MM.1S (cell line): ENCODE measurements at regions not wholly inside any gene's neighbourhood (a gene's known extent, or its start where the extent isn't known, plus 50 kb on each side); places are given as distances from the start of the nearest gene placed in this dataset.

Source experiments
- DNase-seq: peaks from one replicate; pipeline ENCODE4 v3.0.0-alpha.2; 2015
- H2AFZ ChIP-seq: fragments of 300-600 bp; sonication (generic); 2 replicates; pipeline ENCODE4 v1.6.0; 2016; ENCODE audit warnings: antibody characterized with exemption, low read length
- H3F3A ChIP-seq: fragments of 300-600 bp; sonication (generic); 2 replicates; pipeline ENCODE4 v1.6.1; 2016; ENCODE audit warnings: mild to moderate bottlenecking, antibody characterized with exemption, low read length, moderate library complexity, mixed read lengths; ENCODE audit not compliant: insufficient read depth
- H3K27ac ChIP-seq: fragments of 300-600 bp; sonication (generic); 2 replicates; pipeline ENCODE4 v1.5.1; 2016; ENCODE audit warnings: mild to moderate bottlenecking, low read length
- H3K27me3 ChIP-seq: fragments of 300-600 bp; sonication (generic); replicated peaks from 2 replicates; pipeline ENCODE4 v1.6.0; 2016; ENCODE audit warnings: low read length; ENCODE audit not compliant: insufficient read depth
- H3K36me3 ChIP-seq: fragments of 300-600 bp; sonication (generic); replicated peaks from 2 replicates; pipeline ENCODE4 v1.6.1; 2016; ENCODE audit warnings: mild to moderate bottlenecking, low read length, mixed read lengths; ENCODE audit not compliant: insufficient read depth
- H3K4me1 ChIP-seq: fragments of 300-600 bp; sonication (generic); 2 replicates; pipeline ENCODE4 v1.6.1; 2016; ENCODE audit warnings: low read length, mixed read lengths
- H3K4me2 ChIP-seq: fragments of 300-600 bp; sonication (generic); 2 replicates; pipeline ENCODE4 v1.6.0; 2016; ENCODE audit warnings: low read depth, low read length
- H3K4me3 ChIP-seq: fragments of 300-600 bp; sonication (generic); 2 replicates; pipeline ENCODE4 v1.5.1; 2016; ENCODE audit warnings: low read length, mixed read lengths
- H3K79me2 ChIP-seq: fragments of 300-600 bp; sonication (generic); 2 replicates; pipeline ENCODE4 v1.6.1; 2016; ENCODE audit warnings: mixed run types, low read length, mixed read lengths
- H3K9ac ChIP-seq: fragments of 300-600 bp; sonication (generic); 2 replicates; pipeline ENCODE4 v1.6.1; 2016; ENCODE audit warnings: low read length, mixed read lengths
- H3K9me2 ChIP-seq: fragments of 300-600 bp; sonication (generic); replicated peaks from 2 replicates; pipeline ENCODE4 v1.6.1; 2016; ENCODE audit warnings: mild to moderate bottlenecking, low read length, mixed read lengths; ENCODE audit not compliant: insufficient read depth
- H3K9me3 ChIP-seq: fragments of 300-600 bp; sonication (generic); replicated peaks from 2 replicates; pipeline ENCODE4 v1.6.1; 2016; ENCODE audit warnings: mild to moderate bottlenecking, low read length, mixed read lengths; ENCODE audit not compliant: insufficient read depth
- H4K20me1 ChIP-seq: fragments of 300-600 bp; sonication (generic); 2 replicates; pipeline ENCODE4 v1.6.1; 2016; ENCODE audit warnings: mild to moderate bottlenecking, low read length, moderate library complexity, mixed read lengths; ENCODE audit not compliant: insufficient read depth
- CTCF ChIP-seq: fragments of 300-600 bp; sonication (generic); IDR thresholded peaks from 2 replicates; pipeline ENCODE4 v1.5.1; 2016; ENCODE audit warnings: antibody characterized with exemption, low read length, mixed read lengths
- EZH2 ChIP-seq: fragments of 300-600 bp; sonication (generic); optimal IDR thresholded peaks from 2 replicates; pipeline ENCODE3; 2017; ENCODE audit warnings: low read depth, mild to moderate bottlenecking, antibody characterized with exemption, low read length, mixed read lengths
- EZH2phosphoT487 ChIP-seq: fragments of 300-600 bp; sonication (generic); IDR thresholded peaks from 2 replicates; pipeline ENCODE4 v1.6.1; 2018; ENCODE audit warnings: antibody characterized with exemption, low read length

GRCh38 chr3:4008205-4008604 is 209.0 kb downstream of the LRRN1 start:
- Histone ChIP-seq H4K20me1 (no peaks in the 10 kb centered on the region), H3K79me2 (no peaks in the 10 kb centered on the region), H3K4me3 (no peak overlapping the region), H3K36me3 (no peaks in the 10 kb centered on the region), H3K9me3 (no peaks in the 10 kb centered on the region), H3K27me3 (no peaks in the 10 kb centered on the region), H2AFZ (no peak overlapping the region), H3K9me2 (no peaks in the 10 kb centered on the region), H3K4me2 (no peak overlapping the region), H3K27ac (no peak overlapping the region), H3F3A (no peaks in the 10 kb centered on the region), H3K9ac (no peak overlapping the region), H3K4me1 (peaks cover 9% of the 10 kb centered on the region)
- TF ChIP-seq EZH2phosphoT487 (no peak), EZH2 (no peak), CTCF (no peak)
- no peak for DNase-seq

DNA sequence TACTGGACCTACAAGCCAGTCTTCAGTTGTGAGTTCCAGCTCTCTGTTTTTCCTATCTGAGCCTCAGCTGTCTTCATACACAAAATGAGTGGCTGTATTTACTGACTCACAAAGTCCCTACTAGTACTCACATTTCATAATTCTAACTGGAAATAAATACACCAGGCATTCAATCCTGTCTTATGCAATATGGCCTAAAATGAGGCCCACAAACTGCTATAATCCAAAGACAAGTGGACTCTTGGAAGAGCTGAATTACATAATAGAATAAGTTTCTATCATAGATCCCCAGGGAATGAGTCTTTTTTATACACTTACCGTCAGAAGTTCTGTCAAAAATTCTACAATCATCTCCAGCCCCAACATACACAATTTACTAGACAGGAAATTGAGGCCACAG is 211.9 kb downstream of the LRRN1 start:
- Histone ChIP-seq H3K79me2 (no peaks in the 10 kb centered on the region), H3K4me1 (peaks cover 24% of the 10 kb centered on the region), H4K20me1 (no peaks in the 10 kb centered on the region), H3K36me3 (no peaks in the 10 kb centered on the region), H3K9me3 (no peaks in the 10 kb centered on the region), H3K4me2 (no peak overlapping the region), H3K4me3 (no peak overlapping the region), H3K27ac (no peak overlapping the region), H3K9me2 (no peaks in the 10 kb centered on the region), H2AFZ (no peak overlapping the region), H3F3A (0 out of 2 replicates have a peak, but pooled peaks cover 5% of the 10 kb centered on the region), H3K9ac (no peak overlapping the region), H3K27me3 (no peaks in the 10 kb centered on the region)
- TF ChIP-seq EZH2phosphoT487 (no peak), EZH2 (no peak), CTCF (no peak)
- no peak for DNase-seq

- no peak for DNase-seq
- 0 out of 2 replicates have a peak, but pooled peaks cover 7% of the 10 kb centered on the region for H3F3A ChIP-seq
- no peak overlapping the region for H3K4me3 ChIP-seq
- no peak overlapping the region for H3K9ac ChIP-seq
- peak overlapping the region; percentile 14 for H3K4me2 ChIP-seq
- H3K27ac ChIP-seq: peak overlapping the region; percentile 32; the same call in 1 of the 2 replicates
- no peak overlapping the region for H2AFZ ChIP-seq
- no peaks in the 10 kb centered on the region for H3K36me3 ChIP-seq
- no peaks in the 10 kb centered on the region for H4K20me1 ChIP-seq
- no peaks in the 10 kb centered on the region for H3K27me3 ChIP-seq
- H3K79me2 ChIP-seq: no peaks in the 10 kb centered on the region
- no peaks in the 10 kb centered on the region for H3K9me3 ChIP-seq
- H3K9me2 ChIP-seq: no peaks in the 10 kb centered on the region
- TF ChIP-seq EZH2phosphoT487: no peak
- no peak for TF ChIP-seq CTCF
- TF ChIP-seq EZH2: no peak
- peaks cover 24% of the 10 kb centered on the region for H3K4me1 ChIP-seq
Observed at GRCh38 chr3:4015426-4015825, 216.2 kb downstream of the LRRN1 start.
